ENCODE measurements at regions not wholly inside any gene's neighbourhood (a gene's known extent, or its start where the extent isn't known, plus 50 kb on each side); places are given as distances from the start of the nearest gene placed in this dataset.

DNA sequence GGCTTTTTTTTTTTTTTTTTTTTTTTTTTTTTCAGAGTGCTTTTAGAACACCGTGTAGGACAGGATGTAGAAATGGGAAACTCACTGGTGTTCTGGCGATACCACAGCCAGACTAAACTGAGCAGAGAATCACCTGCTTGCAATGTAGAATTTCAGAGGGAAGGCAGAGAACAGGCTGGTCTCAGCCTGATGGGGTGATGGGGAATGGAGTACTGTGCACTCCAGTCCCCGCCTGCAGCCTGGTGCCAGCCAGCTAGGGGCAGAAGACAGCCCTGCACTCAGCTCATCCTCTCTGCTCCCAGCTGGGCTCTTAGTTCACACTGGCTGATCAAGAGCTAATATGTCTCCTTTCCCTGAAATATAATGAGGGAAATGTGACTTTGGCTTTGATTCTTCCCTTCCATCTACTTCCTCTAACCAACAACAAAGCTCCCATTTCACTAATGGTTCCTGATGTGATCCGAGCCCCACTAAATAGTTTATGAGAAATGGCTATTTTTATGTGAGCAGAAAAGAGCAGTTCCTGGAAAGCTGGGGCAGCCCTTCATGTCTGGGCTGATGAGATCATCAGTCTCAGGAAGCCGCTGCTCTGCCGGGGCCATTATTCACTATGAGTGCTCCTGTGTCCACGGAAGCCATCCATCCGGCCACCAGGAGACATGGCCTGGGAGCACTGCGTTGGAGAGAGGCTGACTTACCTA, 209.7 kb downstream of the GADD45G start:
- Histone ChIP-seq H2BK120ac (ENCODE audit: low read depth, low read length) (no peak overlapping the region), H3K4me3 (ENCODE audit: insufficient read depth in 1 of 2, low read depth in 1 of 2, low read length in 2 of 2) (no peak overlapping the region), H3K18ac (ENCODE audit: low read depth in 1 of 2, low read length in 2 of 2) (peak overlapping the region; percentile 74 to 82), H3K4ac (ENCODE audit: low read depth in 1 of 2, low read length in 2 of 2) (peak overlapping the region; percentile 59 to 86), H2AFZ (ENCODE audit: low read depth, low read length) (no peak overlapping the region), H2BK15ac (ENCODE audit: low read depth, poor library complexity, severe bottlenecking) (no peak overlapping the region), H3K9ac (ENCODE audit: low read length) (no peak overlapping the region), H3K14ac (ENCODE audit: low read length in 2 of 2) (peak overlapping the region in 1 of 2 experiments; percentile 81), H3K27me3 (ENCODE audit: control insufficient read depth in 1 of 2, insufficient read depth in 1 of 2, low read length in 2 of 2) (peaks cover 0 to 67% of the 10 kb centered on the region in 2 experiments), H4K8ac (ENCODE audit: low read length) (peak overlapping the region; percentile 96), H3K27ac (ENCODE audit: low read length, poor library complexity, severe bottlenecking) (peak overlapping the region; percentile 31), H3K79me1 (replicated peaks; ENCODE audit: low read length, poor library complexity, severe bottlenecking) (no peaks in the 10 kb centered on the region), H3K23ac (ENCODE audit: low read length in 2 of 2) (no peak overlapping the region), H3K36me3 (ENCODE audit: control insufficient read depth in 1 of 2, insufficient read depth in 2 of 2, low read depth in 1 of 2, low read length in 2 of 2) (no peaks in the 10 kb centered on the region), H2BK12ac (ENCODE audit: low read length in 2 of 2) (peak overlapping the region; percentile 80 to 94), H3K9me3 (ENCODE audit: control insufficient read depth, low read length) (no peaks in the 10 kb centered on the region), H3K4me2 (ENCODE audit: low read length, poor library complexity, severe bottlenecking) (no peak overlapping the region), H2AK5ac (ENCODE audit: low read length, severe bottlenecking) (peak overlapping the region; percentile 60), H2BK5ac (ENCODE audit: low read depth, low read length, poor library complexity, severe bottlenecking) (no peak overlapping the region), H4K91ac (ENCODE audit: low read length) (peak overlapping the region; percentile 67), H3K4me1 (ENCODE audit: control insufficient read depth, insufficient read depth, low read depth, low read length) (peaks cover 29% of the 10 kb centered on the region)
- peak; percentile 81 for DNase-seq
- 15% methylated on average over 9 of the region's 9 CpGs for WGBS

DNA sequence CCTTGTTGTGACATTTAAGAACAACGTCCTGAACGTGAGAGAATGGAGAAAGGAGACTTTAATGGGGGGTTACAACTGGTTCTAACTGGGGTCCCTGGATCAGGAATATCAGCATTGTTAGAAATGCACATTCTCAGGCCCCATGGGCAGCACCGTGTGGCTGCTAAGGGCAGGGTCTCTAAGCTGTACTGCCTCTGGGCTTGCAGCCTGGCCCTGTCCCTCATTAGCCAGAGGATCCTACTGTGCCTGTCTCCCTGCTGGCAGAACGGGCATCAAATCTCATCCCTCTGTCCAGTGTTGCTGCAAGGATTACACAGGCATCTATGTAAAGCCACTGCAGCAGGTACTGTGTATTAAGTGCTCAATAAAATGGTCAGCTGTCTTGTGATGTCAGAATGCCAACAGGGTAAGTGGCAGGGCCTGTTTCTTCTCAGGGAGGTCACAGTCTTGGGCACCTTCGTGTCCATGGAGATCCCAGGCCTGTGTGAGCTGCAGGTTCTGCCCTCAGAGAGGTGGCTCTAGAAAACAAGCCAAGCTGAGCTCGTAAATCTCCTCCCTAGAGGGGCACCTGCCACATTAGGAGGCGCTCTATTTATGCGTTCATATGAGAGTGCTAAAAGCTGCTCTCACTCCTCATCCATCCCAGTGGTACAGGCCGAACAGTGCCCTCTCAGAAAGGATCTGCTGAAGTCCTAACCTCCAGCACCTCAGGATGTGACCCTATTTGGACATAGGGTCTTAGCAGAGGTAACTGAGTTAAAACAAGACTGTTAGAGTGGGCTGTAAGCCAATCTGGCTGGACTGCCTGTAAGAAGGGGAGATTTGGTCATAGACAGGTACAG, 210.5 kb downstream of the GADD45G start:
- Histone ChIP-seq H3K4me3 (ENCODE audit: insufficient read depth in 1 of 2, low read depth in 1 of 2, low read length in 2 of 2) (no peak overlapping the region), H3K4ac (ENCODE audit: low read depth in 1 of 2, low read length in 2 of 2) (peak overlapping the region; percentile 80 to 86), H3K4me2 (ENCODE audit: low read length, poor library complexity, severe bottlenecking) (no peak overlapping the region), H2BK120ac (ENCODE audit: low read depth, low read length) (no peak overlapping the region), H2AFZ (ENCODE audit: low read depth, low read length) (no peak overlapping the region), H3K36me3 (ENCODE audit: control insufficient read depth in 1 of 2, insufficient read depth in 2 of 2, low read depth in 1 of 2, low read length in 2 of 2) (no peaks in the 10 kb centered on the region), H2AK5ac (ENCODE audit: low read length, severe bottlenecking) (peak overlapping the region; percentile 60), H2BK5ac (ENCODE audit: low read depth, low read length, poor library complexity, severe bottlenecking) (no peak overlapping the region), H3K23ac (ENCODE audit: low read length in 2 of 2) (peak overlapping the region in 1 of 2 experiments; percentile 46), H3K79me1 (replicated peaks; ENCODE audit: low read length, poor library complexity, severe bottlenecking) (no peaks in the 10 kb centered on the region), H4K91ac (ENCODE audit: low read length) (peak overlapping the region; percentile 97), H2BK15ac (ENCODE audit: low read depth, poor library complexity, severe bottlenecking) (peak overlapping the region; percentile 95), H3K14ac (ENCODE audit: low read length in 2 of 2) (peak overlapping the region in 1 of 2 experiments; percentile 21), H3K9me3 (ENCODE audit: control insufficient read depth, low read length) (no peaks in the 10 kb centered on the region), H3K27ac (ENCODE audit: low read length, poor library complexity, severe bottlenecking) (no peak overlapping the region), H4K8ac (ENCODE audit: low read length) (peak overlapping the region; percentile 94), H3K4me1 (ENCODE audit: control insufficient read depth, insufficient read depth, low read depth, low read length) (peaks cover 24% of the 10 kb centered on the region), H3K27me3 (ENCODE audit: control insufficient read depth in 1 of 2, insufficient read depth in 1 of 2, low read length in 2 of 2) (peaks cover 0 to 65% of the 10 kb centered on the region in 2 experiments), H2BK12ac (ENCODE audit: low read length in 2 of 2) (peak overlapping the region; percentile 93 to 98), H3K9ac (ENCODE audit: low read length) (no peak overlapping the region), H3K18ac (ENCODE audit: low read depth in 1 of 2, low read length in 2 of 2) (peak overlapping the region; percentile 82 to 90)
- DNase-seq, result no peak
- WGBS, result 79% methylated on average over 9 of the region's 9 CpGs

DNA sequence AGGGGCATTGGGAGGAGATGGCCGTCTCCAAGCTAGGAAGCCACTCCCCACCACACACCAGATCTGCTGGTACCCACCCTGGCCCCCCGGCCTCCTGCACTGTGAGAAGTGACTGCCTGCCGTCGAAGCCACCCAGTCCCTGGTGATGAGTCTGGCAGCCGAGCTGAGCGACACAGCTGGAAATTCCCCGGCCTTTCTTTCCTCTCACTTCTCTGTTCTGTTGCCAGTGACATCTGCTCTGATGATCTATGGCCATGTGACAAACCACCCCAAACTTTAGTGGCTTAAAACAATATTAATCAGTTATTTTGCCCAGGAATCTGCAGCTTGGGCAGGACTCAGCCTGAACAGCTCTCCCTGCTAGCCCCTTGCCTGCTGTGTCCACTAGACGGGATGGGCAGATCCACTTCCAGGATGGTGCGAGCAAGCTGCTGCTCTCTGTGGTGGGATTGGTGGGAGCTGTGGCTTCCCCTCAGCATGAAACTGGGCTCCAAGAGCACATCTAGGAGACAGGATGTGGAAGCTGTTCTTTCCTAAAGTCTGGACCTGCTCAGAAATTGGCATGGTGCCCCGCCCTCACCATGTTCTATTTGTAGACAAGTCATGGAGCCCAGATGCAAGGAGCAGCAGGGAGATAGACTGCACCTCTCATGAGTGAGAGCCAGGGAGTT, 211.2 kb downstream of the GADD45G start:
- Histone ChIP-seq H3K4me3 (ENCODE audit: insufficient read depth in 1 of 2, low read depth in 1 of 2, low read length in 2 of 2) (no peak overlapping the region), H2AK5ac (ENCODE audit: low read length, severe bottlenecking) (no peak overlapping the region), H3K9ac (ENCODE audit: low read length) (no peak overlapping the region), H3K23ac (ENCODE audit: low read length in 2 of 2) (no peak overlapping the region), H2BK12ac (ENCODE audit: low read length in 2 of 2) (peak overlapping the region in 1 of 2 experiments; percentile 3), H3K9me3 (ENCODE audit: control insufficient read depth, low read length) (no peaks in the 10 kb centered on the region), H4K8ac (ENCODE audit: low read length) (no peak overlapping the region), H2AFZ (ENCODE audit: low read depth, low read length) (no peak overlapping the region), H3K4me2 (ENCODE audit: low read length, poor library complexity, severe bottlenecking) (no peak overlapping the region), H3K14ac (ENCODE audit: low read length in 2 of 2) (peak overlapping the region in 1 of 2 experiments; percentile 29), H3K36me3 (ENCODE audit: control insufficient read depth in 1 of 2, insufficient read depth in 2 of 2, low read depth in 1 of 2, low read length in 2 of 2) (no peaks in the 10 kb centered on the region), H3K4ac (ENCODE audit: low read depth in 1 of 2, low read length in 2 of 2) (peak overlapping the region in 1 of 2 experiments; percentile 48), H3K79me1 (replicated peaks; ENCODE audit: low read length, poor library complexity, severe bottlenecking) (no peaks in the 10 kb centered on the region), H3K4me1 (ENCODE audit: control insufficient read depth, insufficient read depth, low read depth, low read length) (peaks cover 23% of the 10 kb centered on the region), H3K18ac (ENCODE audit: low read depth in 1 of 2, low read length in 2 of 2) (peak overlapping the region in 1 of 2 experiments; percentile 67), H2BK5ac (ENCODE audit: low read depth, low read length, poor library complexity, severe bottlenecking) (no peak overlapping the region), H4K91ac (ENCODE audit: low read length) (peak overlapping the region; percentile 76), H2BK15ac (ENCODE audit: low read depth, poor library complexity, severe bottlenecking) (peak overlapping the region; percentile 30), H2BK120ac (ENCODE audit: low read depth, low read length) (no peak overlapping the region), H3K27me3 (ENCODE audit: control insufficient read depth in 1 of 2, insufficient read depth in 1 of 2, low read length in 2 of 2) (peaks cover 0 to 65% of the 10 kb centered on the region in 2 experiments), H3K27ac (ENCODE audit: low read length, poor library complexity, severe bottlenecking) (no peak overlapping the region)
- DNase-seq, result no peak
- 83% methylated on average over 10 of the region's 10 CpGs for WGBS
